ENCODE measurements at regions not wholly inside any gene's neighbourhood (a gene's known extent, or its start where the extent isn't known, plus 50 kb on each side); places are given as distances from the start of the nearest gene placed in this dataset.

GRCh38 chr9:13520069-13520468 is 240.6 kb upstream of the MPDZ start:
- TF ChIP-seq CTCF (IDR thresholded peaks at IDR 0.05) (no peak), POLR2A (IDR thresholded peaks at IDR 0.05) (no peak)
